Thymus (tissue), 11 donors: ENCODE measurements at regions not wholly inside any gene's neighbourhood (a gene's known extent, or its start where the extent isn't known, plus 50 kb on each side); places are given as distances from the start of the nearest gene placed in this dataset.

ENCODE experiments used
- DNase-seq, 9 donors: peaks; one replicate each; pipeline ENCODE4 v3.0.0-alpha.2; 2013; ENCODE audit warnings: low spot score in 9 of 9, low read depth in 6 of 9, missing footprints in 1 of 9
- H3K27ac ChIP-seq, 2 donors: one replicate each; pipeline ENCODE4 v1.5.1; 2013; ENCODE audit warnings: control low read depth in 1 of 2, low read depth in 1 of 2, low read length in 1 of 2, mild to moderate bottlenecking in 1 of 2, moderate library complexity in 1 of 2
- H3K27me3 ChIP-seq, 2 donors: one replicate each; pipeline ENCODE4 v1.5.1; 2013; ENCODE audit warnings: low read length in 1 of 2; ENCODE audit not compliant: control insufficient read depth in 2 of 2, insufficient read depth in 1 of 2
- H3K36me3 ChIP-seq, 2 donors: one replicate each; pipeline ENCODE4 v1.5.1; 2013; ENCODE audit warnings: low read length in 1 of 2, mild to moderate bottlenecking in 1 of 2, moderate library complexity in 1 of 2; ENCODE audit not compliant: control insufficient read depth in 2 of 2, insufficient read depth in 2 of 2
- H3K4me1 ChIP-seq, 2 donors: one replicate each; pipeline ENCODE4 v1.5.1; 2013; ENCODE audit warnings: low read length in 2 of 2; ENCODE audit not compliant: control insufficient read depth in 2 of 2, insufficient read depth in 2 of 2
- H3K4me3 ChIP-seq, 2 donors: one replicate each; pipeline ENCODE4 v1.5.1; 2013; ENCODE audit warnings: low read length in 2 of 2, control low read depth in 1 of 2, mild to moderate bottlenecking in 1 of 2
- H3K9me3 ChIP-seq, 2 donors: one replicate each; pipeline ENCODE4 v1.5.1; 2013; ENCODE audit warnings: low read length in 1 of 2, mild to moderate bottlenecking in 1 of 2; ENCODE audit not compliant: control insufficient read depth in 2 of 2, insufficient read depth in 1 of 2
- WGBS: extraction: QIAGEN DNeasy Blood & Tissue Kit; methylation state at CpG from one replicate; pipeline ENCODE4 v1.1.7; 2013; 5-methylcytosine and 5-hydroxymethylcytosine counted together
- donor health status: healthy.

DNA sequence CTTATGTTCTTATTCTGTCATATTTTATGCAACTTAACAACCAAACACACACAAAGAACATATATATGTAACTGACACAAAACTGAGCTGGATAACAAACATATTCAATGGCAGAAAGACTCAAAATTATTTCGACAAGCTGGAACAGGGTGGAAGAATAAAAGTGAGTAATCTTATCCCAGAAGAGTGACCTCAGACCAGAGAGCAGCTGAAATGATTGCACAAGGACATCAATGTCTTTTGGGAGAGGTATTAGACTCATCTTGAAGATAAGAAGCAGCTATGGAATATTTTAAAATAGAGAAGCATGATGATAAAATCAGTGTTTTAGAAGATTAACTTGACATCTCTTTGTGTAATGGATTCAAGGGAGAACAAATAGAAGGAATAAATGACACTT is 191.6 kb upstream of the PRDM1 start:
- Histone ChIP-seq H3K4me3 (no peak overlapping the region), H3K27ac (no peak overlapping the region), H3K9me3 (no peaks in the 10 kb centered on the region), H3K4me1 (peaks cover 0 to 5% of the 10 kb centered on the region in 2 donors), H3K36me3 (no peaks in the 10 kb centered on the region), H3K27me3 (no peaks in the 10 kb centered on the region)
- WGBS = 95% methylated on average over 1 of the region's 1 CpG
- DNase-seq = no peak

- Histone ChIP-seq H3K9me3 (no peaks in the 10 kb centered on the region), H3K4me3 (no peak overlapping the region), H3K27me3 (no peaks in the 10 kb centered on the region), H3K4me1 (peaks cover 0 to 5% of the 10 kb centered on the region in 2 donors), H3K27ac (no peak overlapping the region), H3K36me3 (no peaks in the 10 kb centered on the region)
- DNase-seq = no peak
- 51% methylated on average over 7 of the region's 7 CpGs for WGBS
Observed at GRCh38 chr6:105893741-105894140, 192.4 kb upstream of the PRDM1 start.

DNA sequence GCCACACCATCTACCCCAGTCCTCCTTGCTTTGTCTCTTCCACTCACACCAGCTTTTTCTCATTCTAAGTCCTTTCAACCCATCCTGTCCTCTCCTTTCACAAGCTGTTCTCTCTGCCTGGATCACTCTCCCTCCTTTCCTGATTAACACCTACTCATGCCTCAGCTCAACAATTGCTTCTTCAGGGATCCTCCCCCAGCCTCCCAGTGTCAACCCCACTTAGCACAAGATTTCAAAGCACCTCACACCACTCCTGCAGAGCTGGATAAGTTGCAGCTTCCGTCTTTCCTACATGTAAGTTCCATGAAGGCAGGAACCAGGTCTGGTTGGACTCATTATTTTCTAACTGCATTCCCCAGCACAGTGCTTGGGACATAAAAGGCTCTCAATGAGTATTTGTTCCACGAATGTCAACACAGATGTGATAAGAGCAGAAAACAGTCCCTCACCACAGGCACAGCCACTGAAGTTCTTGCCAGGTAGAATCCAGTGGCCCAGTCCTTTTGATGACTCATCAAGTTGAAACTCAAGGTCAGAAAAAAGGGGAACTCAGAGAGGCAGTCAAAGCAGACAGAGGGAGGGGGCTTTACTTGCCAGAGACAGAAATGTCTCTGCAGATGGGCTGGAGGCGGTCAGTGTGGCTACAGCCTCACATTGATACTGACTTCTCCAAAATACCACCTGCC is 193.4 kb upstream of the PRDM1 start:
- H3K27me3 ChIP-seq = no peaks in the 10 kb centered on the region
- no peak for DNase-seq
- H3K9me3 ChIP-seq = no peaks in the 10 kb centered on the region
- no peak overlapping the region for H3K4me3 ChIP-seq
- H3K4me1 ChIP-seq = peaks cover 0 to 5% of the 10 kb centered on the region in 2 donors
- WGBS = 55% methylated on average over 3 of the region's 3 CpGs
- H3K27ac ChIP-seq = no peak overlapping the region
- H3K36me3 ChIP-seq = no peaks in the 10 kb centered on the region

GRCh38 chr6:105890521-105891244 is 195.5 kb upstream of the PRDM1 start:
- 84% methylated on average over 4 of the region's 4 CpGs for WGBS
- DNase-seq = no peak
- Histone ChIP-seq H3K4me3 (no peak overlapping the region), H3K4me1 (peaks cover 0 to 9% of the 10 kb centered on the region in 2 donors), H3K27me3 (no peaks in the 10 kb centered on the region), H3K9me3 (no peaks in the 10 kb centered on the region), H3K27ac (no peak overlapping the region), H3K36me3 (no peaks in the 10 kb centered on the region)

DNA sequence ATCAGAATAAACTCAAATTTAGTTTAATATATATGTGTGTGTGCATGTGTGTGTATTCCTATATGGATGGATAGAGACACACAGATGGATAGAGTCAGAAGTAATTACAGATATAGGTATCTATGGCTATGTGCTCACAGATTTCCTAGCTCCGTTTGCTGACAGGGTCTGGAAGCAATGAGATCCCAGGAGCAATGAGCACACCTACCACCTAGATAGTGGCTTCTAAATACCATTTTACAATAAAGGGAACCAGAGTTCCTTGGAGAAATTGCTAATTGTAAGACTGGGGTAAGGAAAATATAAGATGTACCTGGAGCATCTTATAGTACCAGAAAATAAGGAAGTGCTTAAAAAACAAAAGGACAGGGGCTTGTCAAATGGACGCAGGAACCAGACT is 196.2 kb upstream of the PRDM1 start:
- no peak overlapping the region for H3K4me3 ChIP-seq
- WGBS = 98% methylated on average over 2 of the region's 2 CpGs
- DNase-seq = no peak
- peaks cover 0 to 14% of the 10 kb centered on the region in 2 donors for H3K4me1 ChIP-seq
- H3K9me3 ChIP-seq = no peaks in the 10 kb centered on the region
- H3K27ac ChIP-seq = no peak overlapping the region
- H3K36me3 ChIP-seq = no peaks in the 10 kb centered on the region
- H3K27me3 ChIP-seq = no peaks in the 10 kb centered on the region

- no peak for DNase-seq
- Histone ChIP-seq H3K9me3 (no peaks in the 10 kb centered on the region), H3K4me3 (no peak overlapping the region), H3K27me3 (no peaks in the 10 kb centered on the region), H3K27ac (no peak overlapping the region), H3K4me1 (peaks cover 0 to 21% of the 10 kb centered on the region in 2 donors), H3K36me3 (no peaks in the 10 kb centered on the region)
- WGBS = 85% methylated on average over 7 of the region's 7 CpGs
Observed at GRCh38 chr6:105886814-105887544, 199.2 kb upstream of the PRDM1 start.

GRCh38 chr6:105886066-105886813 is 199.9 kb upstream of the PRDM1 start:
- H3K4me1 ChIP-seq = peaks cover 0 to 21% of the 10 kb centered on the region in 2 donors
- no peak for DNase-seq
- no peak overlapping the region for H3K27ac ChIP-seq
- 69% methylated on average over 7 of the region's 7 CpGs for WGBS
- H3K9me3 ChIP-seq = no peaks in the 10 kb centered on the region
- no peaks in the 10 kb centered on the region for H3K27me3 ChIP-seq
- no peaks in the 10 kb centered on the region for H3K36me3 ChIP-seq
- no peak overlapping the region for H3K4me3 ChIP-seq

GRCh38 chr6:105884426-105884825 is 201.7 kb upstream of the PRDM1 start:
- Histone ChIP-seq H3K27me3 (peaks cover 0 to 3% of the 10 kb centered on the region in 2 donors), H3K9me3 (no peaks in the 10 kb centered on the region), H3K4me1 (peaks cover 0 to 25% of the 10 kb centered on the region in 2 donors), H3K27ac (no peak overlapping the region), H3K36me3 (no peaks in the 10 kb centered on the region), H3K4me3 (no peak overlapping the region)
- no peak for DNase-seq
- 82% methylated on average over 7 of the region's 7 CpGs for WGBS
